ENCODE measurements at regions not wholly inside any gene's neighbourhood (a gene's known extent, or its start where the extent isn't known, plus 50 kb on each side); places are given as distances from the start of the nearest gene placed in this dataset.

- Mint-ChIP-seq H3K4me1 (ENCODE audit: low read depth, unreplicated experiment) (peaks cover 25% of the 10 kb centered on the region), H3K9me3 (ENCODE audit: low read depth, unreplicated experiment) (peaks cover 11% of the 10 kb centered on the region), H3K27ac (ENCODE audit: unreplicated experiment) (peak overlapping the region; percentile 63), H3K36me3 (ENCODE audit: insufficient read depth, unreplicated experiment) (peaks cover 7% of the 10 kb centered on the region), H3K4me3 (ENCODE audit: low read depth, unreplicated experiment) (no peak overlapping the region), H3K27me3 (ENCODE audit: unreplicated experiment) (no peaks in the 10 kb centered on the region)
- no TSS peak for BruUV-seq (replicated peaks)
- CTCF ChIA-PET, result interaction anchor here (0.7 kb wide), 1 partner anchor 475 kb away, joined by 5 read pairs; no protein-coding TSS in a partner anchor
- intact Hi-C loops (cut with micrococcal nuclease; ENCODE audit: unreplicated experiment), result no loop called here
- TF ChIP-seq CTCF (IDR thresholded peaks at IDR 0.05; ENCODE audit: unreplicated experiment), result no peak
- peak; percentile 29 for DNase-seq
These were observed 216.8 kb upstream of the PIK3R1 start for GRCh38 chr5:67998709-67999261.

- Mint-ChIP-seq H3K27ac (ENCODE audit: unreplicated experiment) (no peak overlapping the region), H3K9me3 (ENCODE audit: low read depth, unreplicated experiment) (peaks cover 10% of the 10 kb centered on the region), H3K4me3 (ENCODE audit: low read depth, unreplicated experiment) (no peak overlapping the region), H3K36me3 (ENCODE audit: insufficient read depth, unreplicated experiment) (peaks cover 7% of the 10 kb centered on the region), H3K27me3 (ENCODE audit: unreplicated experiment) (no peaks in the 10 kb centered on the region), H3K4me1 (ENCODE audit: low read depth, unreplicated experiment) (peaks cover 25% of the 10 kb centered on the region)
- intact Hi-C loops (cut with micrococcal nuclease; ENCODE audit: unreplicated experiment), result no loop called here
- CTCF ChIA-PET, result interaction anchor here (0.7 kb wide), 1 partner anchor 474 kb away, joined by 5 read pairs; no protein-coding TSS in a partner anchor
- no TSS peak for BruUV-seq (replicated peaks)
- TF ChIP-seq CTCF (IDR thresholded peaks at IDR 0.05; ENCODE audit: unreplicated experiment), result no peak
- DNase-seq, result no peak
These were observed 217.6 kb upstream of the PIK3R1 start for GRCh38 chr5:67997892-67998457.

GRCh38 chr5:67997148-67997547 is 218.4 kb upstream of the PIK3R1 start:
- no TSS peak for BruUV-seq (replicated peaks)
- Mint-ChIP-seq H3K36me3 (ENCODE audit: insufficient read depth, unreplicated experiment) (peaks cover 7% of the 10 kb centered on the region), H3K27me3 (ENCODE audit: unreplicated experiment) (no peaks in the 10 kb centered on the region), H3K4me1 (ENCODE audit: low read depth, unreplicated experiment) (peaks cover 20% of the 10 kb centered on the region), H3K27ac (ENCODE audit: unreplicated experiment) (no peak overlapping the region), H3K4me3 (ENCODE audit: low read depth, unreplicated experiment) (no peak overlapping the region), H3K9me3 (ENCODE audit: low read depth, unreplicated experiment) (peaks cover 6% of the 10 kb centered on the region)
- intact Hi-C loops (cut with micrococcal nuclease; ENCODE audit: unreplicated experiment), result no loop called here
- no peak for DNase-seq
- no peak for TF ChIP-seq CTCF (IDR thresholded peaks at IDR 0.05; ENCODE audit: unreplicated experiment)
- CTCF ChIA-PET, result no interaction called here

GRCh38 chr5:67996596-67996995 is 219.0 kb upstream of the PIK3R1 start:
- peaks cover 18% of the 10 kb centered on the region for H3K4me1 Mint-ChIP-seq (ENCODE audit: low read depth, unreplicated experiment)
- CTCF ChIA-PET, result no interaction called here
- no peak overlapping the region for H3K27ac Mint-ChIP-seq (ENCODE audit: unreplicated experiment)

More at GRCh38 chr5:67996596-67996995, 219.0 kb upstream of the PIK3R1 start:
- Mint-ChIP-seq H3K4me3 (ENCODE audit: low read depth, unreplicated experiment) (no peak overlapping the region), H3K27me3 (ENCODE audit: unreplicated experiment) (no peaks in the 10 kb centered on the region), H3K9me3 (ENCODE audit: low read depth, unreplicated experiment) (peaks cover 6% of the 10 kb centered on the region), H3K36me3 (ENCODE audit: insufficient read depth, unreplicated experiment) (peaks cover 7% of the 10 kb centered on the region)
- BruUV-seq (replicated peaks), result no TSS peak
- intact Hi-C loops (cut with micrococcal nuclease; ENCODE audit: unreplicated experiment), result no loop called here
- DNase-seq, result no peak
- no peak for TF ChIP-seq CTCF (IDR thresholded peaks at IDR 0.05; ENCODE audit: unreplicated experiment)
